H9 (cell line): ENCODE measurements at regions not wholly inside any gene's neighbourhood (a gene's known extent, or its start where the extent isn't known, plus 50 kb on each side); places are given as distances from the start of the nearest gene placed in this dataset.
A peak's percentile ranks its signal among the peaks of the same experiment; 100 is the strongest.

Experiments
- DNase-seq: peaks from one replicate; pipeline ENCODE4 v3.0.0-alpha.2; 2017
- H2AFZ ChIP-seq: one replicate; pipeline ENCODE4 v1.6.1; 2013; ENCODE audit warnings: mild to moderate bottlenecking, low read length, control low read depth, moderate library complexity
- H2AK5ac ChIP-seq: 2 replicates; pipeline ENCODE4 v1.6.1; 2013; ENCODE audit warnings: low read length, control low read depth, mixed read lengths; ENCODE audit not compliant: insufficient read length
- H2BK120ac ChIP-seq: one replicate; pipeline ENCODE4 v1.6.1; 2013; ENCODE audit warnings: low read depth, mild to moderate bottlenecking, low read length, control low read depth, inconsistent platforms; ENCODE audit not compliant: poor library complexity, severe bottlenecking
- H2BK12ac ChIP-seq: 2 replicates; pipeline ENCODE4 v1.6.1; 2013; ENCODE audit warnings: low read length, control low read depth, mixed read lengths, low read depth; ENCODE audit not compliant: insufficient read length
- H2BK15ac ChIP-seq: 2 replicates; pipeline ENCODE4 v1.6.1; 2013; ENCODE audit warnings: low read depth, low read length, control low read depth
- H2BK20ac ChIP-seq: one replicate; pipeline ENCODE4 v1.6.1; 2013; ENCODE audit warnings: low read depth, mild to moderate bottlenecking, low read length, control low read depth, inconsistent platforms; ENCODE audit not compliant: poor library complexity, severe bottlenecking
- H2BK5ac ChIP-seq: 2 replicates; pipeline ENCODE4 v1.6.1; 2013; ENCODE audit warnings: low read length, control low read depth, mixed read lengths; ENCODE audit not compliant: insufficient read length
- H3K14ac ChIP-seq: 2 replicates; pipeline ENCODE4 v1.6.1; 2013; ENCODE audit warnings: low read length, control low read depth; ENCODE audit not compliant: insufficient read depth
- H3K18ac ChIP-seq: 2 replicates; pipeline ENCODE4 v1.6.1; 2013; ENCODE audit warnings: low read depth, mild to moderate bottlenecking, mixed read lengths, low read length, control low read depth; ENCODE audit not compliant: insufficient read length
- H3K23ac ChIP-seq: 2 replicates; pipeline ENCODE4 v1.6.1; 2013; ENCODE audit warnings: low read length, control low read depth, mixed read lengths, low read depth; ENCODE audit not compliant: insufficient read length
- H3K23me2 ChIP-seq: 2 replicates; pipeline ENCODE4 v1.6.1; 2013; ENCODE audit warnings: low read depth, mild to moderate bottlenecking, mixed read lengths, low read length, control low read depth; ENCODE audit not compliant: insufficient read length, poor library complexity, severe bottlenecking
- H3K27ac ChIP-seq: 2 replicates; pipeline ENCODE4 v1.5.1; 2013; ENCODE audit warnings: low read length, control low read depth, mixed read lengths, low read depth; ENCODE audit not compliant: insufficient read length
- H3K27me3 ChIP-seq: 2 replicates; pipeline ENCODE4 v1.6.1; 2013; ENCODE audit warnings: low read length, control low read depth, inconsistent platforms; ENCODE audit not compliant: insufficient read depth
- H3K4ac ChIP-seq: 2 replicates; pipeline ENCODE4 v1.6.1; 2013; ENCODE audit warnings: low read depth, mild to moderate bottlenecking, control low read depth, inconsistent platforms, low read length, moderate library complexity
- H3K4me1 ChIP-seq: 2 replicates; pipeline ENCODE4 v1.6.1; 2013; ENCODE audit warnings: low read length, control low read depth, inconsistent platforms; ENCODE audit not compliant: insufficient read depth
- H3K4me2 ChIP-seq: 2 replicates; pipeline ENCODE4 v1.6.1; 2013; ENCODE audit warnings: low read length, control low read depth, mixed read lengths; ENCODE audit not compliant: insufficient read length, insufficient read depth
- H3K56ac ChIP-seq: 2 replicates; pipeline ENCODE4 v1.6.1; 2013; ENCODE audit warnings: low read depth, mild to moderate bottlenecking, mixed read lengths, low read length, control low read depth; ENCODE audit not compliant: insufficient read length
- H3K79me1 ChIP-seq: 2 replicates; pipeline ENCODE4 v1.6.1; 2013; ENCODE audit warnings: low read depth, mild to moderate bottlenecking, moderate library complexity, low read length, control low read depth, inconsistent platforms; ENCODE audit not compliant: insufficient read depth, poor library complexity, severe bottlenecking
- H3K79me2 ChIP-seq: 2 replicates; pipeline ENCODE4 v1.6.1; 2013; ENCODE audit warnings: low read length, control low read depth, inconsistent platforms; ENCODE audit not compliant: insufficient read depth
- H3K9ac ChIP-seq: 2 replicates; pipeline ENCODE4 v1.6.1; 2013; ENCODE audit warnings: low read length, control low read depth, mixed read lengths; ENCODE audit not compliant: insufficient read length; ENCODE audit errors: extremely low read depth
- H3K9me3 ChIP-seq: one replicate; pipeline ENCODE4 v1.6.1; 2013; ENCODE audit warnings: low read depth, low read length, inconsistent platforms; ENCODE audit not compliant: control insufficient read depth
- H3T11ph ChIP-seq: one replicate; pipeline ENCODE4 v1.6.1; 2013; ENCODE audit warnings: mild to moderate bottlenecking, low read length, control low read depth, inconsistent platforms
- H4K20me1 ChIP-seq: one replicate; pipeline ENCODE4 v1.6.1; 2013; ENCODE audit not compliant: control insufficient read depth, insufficient read length, insufficient read depth
- H4K5ac ChIP-seq: 2 replicates; pipeline ENCODE4 v1.6.1; 2013; ENCODE audit warnings: low read depth, mild to moderate bottlenecking, mixed read lengths, low read length, control low read depth; ENCODE audit not compliant: insufficient read length
- H4K8ac ChIP-seq: replicated peaks from 2 replicates; pipeline ENCODE4 v1.6.1; 2013; ENCODE audit warnings: low read length, control low read depth, mixed read lengths, low read depth; ENCODE audit not compliant: insufficient read length
- H4K91ac ChIP-seq: 2 replicates; pipeline ENCODE4 v1.6.1; 2013; ENCODE audit warnings: low read depth, mild to moderate bottlenecking, moderate library complexity, mixed read lengths, low read length, control low read depth; ENCODE audit not compliant: insufficient read length
- H3K27ac Mint-ChIP-seq, 3 experiments: 2 replicates in 2 of 3; 3 replicates in 1 of 3; pipeline ENCODE4 v1.8.0; 2020 to 2021; ENCODE audit warnings: mixed read lengths in 3 of 3, mild to moderate bottlenecking in 1 of 3, moderate library complexity in 1 of 3
- H3K27me3 Mint-ChIP-seq: 2 replicates; pipeline ENCODE4 v1.8.0; 2021; ENCODE audit warnings: low read depth, mild to moderate bottlenecking, moderate library complexity, mixed read lengths
- H3K36me3 Mint-ChIP-seq, 3 experiments: 2 replicates in 2 of 3; 3 replicates in 1 of 3; pipeline ENCODE4 v1.8.0; 2020 to 2021; ENCODE audit warnings: low read depth in 3 of 3, mixed read lengths in 3 of 3; ENCODE audit not compliant: insufficient read depth in 1 of 3
- H3K4me1 Mint-ChIP-seq, 2 experiments: 2 replicates each; pipeline ENCODE4 v1.8.0; 2020; ENCODE audit warnings: mixed read lengths in 2 of 2
- H3K4me3 Mint-ChIP-seq, 2 experiments: 2 replicates in 1 of 2; 3 replicates in 1 of 2; pipeline ENCODE4 v1.8.0; 2020 to 2021; ENCODE audit warnings: mild to moderate bottlenecking in 2 of 2, mixed read lengths in 2 of 2, moderate library complexity in 1 of 2
- H3K9me3 Mint-ChIP-seq, 2 experiments: 2 replicates in 1 of 2; 3 replicates in 1 of 2; pipeline ENCODE4 v1.8.0; 2020; ENCODE audit warnings: mild to moderate bottlenecking in 2 of 2, mixed read lengths in 2 of 2, moderate library complexity in 1 of 2
- CTCF ChIP-seq: fragments of 200-600 bp; sonication (generic); conservative IDR thresholded peaks from 3 replicates; pipeline ENCODE4 v1.8.0; 2021; ENCODE audit warnings: antibody characterized with exemption, mild to moderate bottlenecking
- WGBS: extraction: QIAGEN DNeasy Blood & Tissue Kit; methylation state at CpG from one replicate; pipeline ENCODE4 v1.1.7; 2013; ENCODE audit warnings: missing lambda C conversion rate, low lambda C conversion rate, mixed read lengths; ENCODE audit not compliant: insufficient read length; ENCODE audit errors: extremely low coverage; 5-methylcytosine and 5-hydroxymethylcytosine counted together

GRCh38 chr12:32947206-32948067 lies 50.9 kb upstream of the PKP2 start:
- Histone ChIP-seq H2BK5ac (no peak overlapping the region), H3K23me2 (no peaks in the 10 kb centered on the region), H3K4me2 (no peak overlapping the region), H3K9me3 (no peaks in the 10 kb centered on the region), H3K56ac (no peak overlapping the region), H2BK20ac (no peak overlapping the region), H2BK12ac (no peak overlapping the region), H3K14ac (no peak overlapping the region), H3K27me3 (no peaks in the 10 kb centered on the region), H3K27ac (no peak overlapping the region), H4K5ac (no peak overlapping the region), H2BK120ac (no peak overlapping the region), H3K79me2 (no peaks in the 10 kb centered on the region), H3T11ph (no peak overlapping the region), H3K4me1 (no peaks in the 10 kb centered on the region), H2AFZ (peak overlapping the region; percentile 69), H4K91ac (no peak overlapping the region), H4K8ac (no peak overlapping the region), H3K23ac (no peak overlapping the region), H3K4ac (no peak overlapping the region), H3K79me1 (no peaks in the 10 kb centered on the region), H2BK15ac (no peak overlapping the region), H3K18ac (no peak overlapping the region), H4K20me1 (no peaks in the 10 kb centered on the region), H2AK5ac (no peak overlapping the region), H3K9ac (no peak overlapping the region)
- WGBS: no CpG with 5 or more reads among the region's 4 CpGs
- peak; percentile 62 for TF ChIP-seq CTCF
- no peaks in the 10 kb centered on the region for H3K9me3 Mint-ChIP-seq
- H3K27me3 Mint-ChIP-seq: no peaks in the 10 kb centered on the region
- no peak overlapping the region for H3K4me3 Mint-ChIP-seq
- H3K4me1 Mint-ChIP-seq: no peaks in the 10 kb centered on the region
- DNase-seq: no peak
- no peaks in the 10 kb centered on the region for H3K36me3 Mint-ChIP-seq
- H3K27ac Mint-ChIP-seq: no peak overlapping the region
